WTC11 (cell line): ENCODE measurements at regions not wholly inside any gene's neighbourhood (a gene's known extent, or its start where the extent isn't known, plus 50 kb on each side); places are given as distances from the start of the nearest gene placed in this dataset.

Experiments used
- ATAC-seq: fragments of 200-7000 bp; cut with Tn5 transposase; 2 replicates; pipeline ENCODE4 v1.10.0; 2021; ENCODE audit warnings: mild to moderate bottlenecking, moderate library complexity
- CTCF ChIA-PET: fragments of 300-600 bp; sonication (Branson Sonifier 250); formaldehyde crosslinking; loops from one replicate; lab custom pipeline; 2021; ENCODE audit warnings: antibody characterized with exemption; lab: Charles Lee
- POLR2A ChIA-PET: fragments of 350-600 bp; sonication (Branson Sonifier 250); formaldehyde crosslinking; loops from one replicate; lab custom pipeline; 2021; ENCODE audit warnings: antibody characterized with exemption; lab: Charles Lee
- DNase-seq: peaks from one replicate; pipeline ENCODE4 v3.0.0; 2021; ENCODE audit warnings: low spot score
- H3K27ac Mint-ChIP-seq: 2 replicates; pipeline ENCODE4 v1.8.0; 2021; ENCODE audit warnings: mixed read lengths
- H3K27me3 Mint-ChIP-seq: 2 replicates; pipeline ENCODE4 v1.8.0; 2021; ENCODE audit warnings: low read depth, mild to moderate bottlenecking, moderate library complexity, mixed read lengths
- H3K36me3 Mint-ChIP-seq: 2 replicates; pipeline ENCODE4 v1.8.0; 2021; ENCODE audit warnings: mixed read lengths
- H3K4me1 Mint-ChIP-seq: 2 replicates; pipeline ENCODE4 v1.8.0; 2022; ENCODE audit warnings: mixed read lengths
- H3K4me3 Mint-ChIP-seq: 2 replicates; pipeline ENCODE4 v1.8.0; 2021; ENCODE audit warnings: mild to moderate bottlenecking, moderate library complexity, mixed read lengths
- H3K9me3 Mint-ChIP-seq: 2 replicates; pipeline ENCODE4 v1.8.0; 2021; ENCODE audit warnings: mixed read lengths
- AFF4 ChIP-seq: sonication (generic); formaldehyde crosslinking; IDR thresholded peaks from 2 replicates; pipeline ENCODE4 v1.8.1; 2023; ENCODE audit warnings: mild to moderate bottlenecking, missing genetic modification reagents, borderline replicate concordance
- AR ChIP-seq: fragments of 250-450 bp; sonication (Bioruptor Pico); IDR thresholded peaks from 2 replicates; pipeline ENCODE4 v1.9.0; 2021; ENCODE audit warnings: mild to moderate bottlenecking
- ARID4B ChIP-seq: sonication (generic); formaldehyde crosslinking; IDR thresholded peaks from 2 replicates; pipeline ENCODE4 v1.8.0; 2023; ENCODE audit warnings: missing genetic modification reagents, mild to moderate bottlenecking, borderline replicate concordance
- CDX4 ChIP-seq: fragments of 250-450 bp; sonication (Bioruptor Pico); IDR thresholded peaks from 2 replicates; pipeline ENCODE4 v1.9.0; 2021; ENCODE audit warnings: moderate library complexity, mild to moderate bottlenecking, inconsistent platforms, borderline replicate concordance
- CREB1 ChIP-seq: sonication (generic); formaldehyde crosslinking; IDR thresholded peaks from 2 replicates; pipeline ENCODE4 v1.8.0; 2023; ENCODE audit warnings: mild to moderate bottlenecking, missing genetic modification reagents
- ERG ChIP-seq: fragments of 250-450 bp; sonication (Bioruptor Pico); IDR thresholded peaks from 2 replicates; pipeline ENCODE4 v1.8.0; 2021; ENCODE audit warnings: mild to moderate bottlenecking
- FOXK1 ChIP-seq: sonication (generic); formaldehyde crosslinking; IDR thresholded peaks from 2 replicates; pipeline ENCODE4 v1.8.0; 2022; ENCODE audit warnings: mild to moderate bottlenecking, moderate library complexity, missing genetic modification reagents
- FOXP4 ChIP-seq: sonication (generic); formaldehyde crosslinking; IDR thresholded peaks from 2 replicates; pipeline ENCODE4 v1.8.0; 2022; ENCODE audit warnings: mild to moderate bottlenecking, missing genetic modification reagents
- JAZF1 ChIP-seq: fragments of 250-450 bp; sonication (Bioruptor Pico); IDR thresholded peaks from 2 replicates; pipeline ENCODE4 v1.9.0; 2021; ENCODE audit warnings: moderate library complexity, mild to moderate bottlenecking, inconsistent platforms
- TCF7 ChIP-seq: sonication (generic); formaldehyde crosslinking; IDR thresholded peaks from 2 replicates; pipeline ENCODE4 v1.8.0; 2022; ENCODE audit warnings: mild to moderate bottlenecking, low read depth, missing genetic modification reagents, moderate library complexity
- TEAD4 ChIP-seq: sonication (generic); formaldehyde crosslinking; IDR thresholded peaks from 2 replicates; pipeline ENCODE4 v1.8.0; 2022; ENCODE audit warnings: mild to moderate bottlenecking, missing genetic modification reagents
- ZBTB21 ChIP-seq: sonication (generic); formaldehyde crosslinking; IDR thresholded peaks from 2 replicates; pipeline ENCODE4 v1.8.1; 2023; ENCODE audit warnings: mild to moderate bottlenecking, missing genetic modification reagents, borderline replicate concordance
- ZNF121 ChIP-seq: sonication (generic); formaldehyde crosslinking; IDR thresholded peaks from 2 replicates; pipeline ENCODE4 v1.8.0; 2023; ENCODE audit warnings: missing genetic modification reagents
- ZNF423 ChIP-seq: fragments of 250-450 bp; sonication (Bioruptor Pico); IDR thresholded peaks from 2 replicates; pipeline ENCODE4 v2.1.2; 2022; ENCODE audit warnings: mild to moderate bottlenecking, moderate library complexity
- TF ChIP-seq, protein P1 (sequence below): sonication (generic); formaldehyde crosslinking; IDR thresholded peaks from 2 replicates; pipeline ENCODE4 v1.8.1; 2023; ENCODE audit warnings: mild to moderate bottlenecking, moderate library complexity, missing genetic modification reagents

DNA sequence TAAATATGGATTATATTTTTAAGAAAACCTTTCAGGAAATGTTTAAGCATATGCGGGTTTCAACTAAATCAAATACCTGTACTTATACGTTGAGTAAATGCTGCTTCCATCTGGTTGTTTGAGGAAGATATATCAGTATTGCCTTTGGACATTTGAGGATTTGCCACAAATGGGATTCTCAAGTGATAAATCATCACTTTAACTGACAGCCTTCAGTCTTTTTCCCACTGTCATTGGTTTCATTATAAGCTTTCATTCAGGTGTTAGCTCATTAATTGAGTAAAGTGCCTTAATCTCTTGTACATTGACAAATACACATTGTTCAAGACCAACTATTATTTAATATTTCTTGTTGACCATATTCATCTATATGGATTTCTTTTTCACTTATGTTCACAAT, 217.2 kb downstream of the EDEM1 start (continued):
- TF ChIP-seq FOXK1 (CRISPR knock-in tag) (no peak), ZBTB21 (CRISPR knock-in tag) (no peak), CREB1 (CRISPR knock-in tag) (no peak), TEAD4 (CRISPR knock-in tag) (no peak)
- TF ChIP-seq, protein P1, sequence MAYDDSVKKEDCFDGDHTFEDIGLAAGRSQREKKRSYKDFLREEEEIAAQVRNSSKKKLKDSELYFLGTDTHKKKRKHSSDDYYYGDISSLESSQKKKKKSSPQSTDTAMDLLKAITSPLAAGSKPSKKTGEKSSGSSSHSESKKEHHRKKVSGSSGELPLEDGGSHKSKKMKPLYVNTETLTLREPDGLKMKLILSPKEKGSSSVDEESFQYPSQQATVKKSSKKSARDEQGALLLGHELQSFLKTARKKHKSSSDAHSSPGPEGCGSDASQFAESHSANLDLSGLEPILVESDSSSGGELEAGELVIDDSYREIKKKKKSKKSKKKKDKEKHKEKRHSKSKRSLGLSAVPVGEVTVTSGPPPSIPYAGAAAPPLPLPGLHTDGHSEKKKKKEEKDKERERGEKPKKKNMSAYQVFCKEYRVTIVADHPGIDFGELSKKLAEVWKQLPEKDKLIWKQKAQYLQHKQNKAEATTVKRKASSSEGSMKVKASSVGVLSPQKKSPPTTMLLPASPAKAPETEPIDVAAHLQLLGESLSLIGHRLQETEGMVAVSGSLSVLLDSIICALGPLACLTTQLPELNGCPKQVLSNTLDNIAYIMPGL (CRISPR knock-in tag), result no peak
- TF ChIP-seq, all 79 proteins: peak for 0

DNA sequence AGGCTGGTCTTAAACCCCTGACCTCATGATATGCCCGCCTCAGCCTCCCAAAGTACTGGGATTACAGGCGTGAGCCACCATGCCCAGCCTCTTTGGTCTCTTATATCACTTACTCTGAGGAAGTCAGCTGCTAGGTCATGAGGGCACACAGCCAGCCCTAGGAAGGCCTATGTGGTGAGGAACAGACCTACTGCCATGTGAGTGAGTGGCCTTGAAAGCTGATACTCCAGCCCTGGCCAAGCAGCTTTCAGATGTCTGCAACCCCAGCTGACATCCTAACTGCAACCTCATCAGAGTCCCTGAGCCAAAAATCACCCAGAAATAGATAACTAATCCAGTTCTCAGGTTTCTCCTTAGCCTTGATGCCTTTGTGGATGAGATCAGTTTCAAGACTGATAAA, 224.3 kb downstream of the EDEM1 start:
- Mint-ChIP-seq H3K27me3 (peaks cover 9% of the 10 kb centered on the region), H3K4me3 (no peak overlapping the region), H3K36me3 (peaks cover 44% of the 10 kb centered on the region), H3K9me3 (peaks cover 79% of the 10 kb centered on the region), H3K4me1 (no peaks in the 10 kb centered on the region), H3K27ac (no peak overlapping the region)
- CTCF ChIA-PET, result no interaction called here
- TF ChIP-seq ZNF121 (CRISPR knock-in tag) (no peak), AR (CRISPR knock-in tag) (no peak), AFF4 (no peak), ZNF423 (no peak), TCF7 (CRISPR knock-in tag) (no peak), FOXP4 (CRISPR knock-in tag) (no peak), CDX4 (CRISPR knock-in tag) (no peak), ZBTB21 (CRISPR knock-in tag) (no peak)
- DNase-seq (no peak), ATAC-seq (no peak)
- POLR2A ChIA-PET, result no interaction called here

- DNase-seq (no peak), ATAC-seq (no peak)
- peaks cover 52% of the 10 kb centered on the region for H3K9me3 Mint-ChIP-seq
- no peaks in the 10 kb centered on the region; the same call in 1 of the 2 replicates for H3K27me3 Mint-ChIP-seq
- H3K4me3 Mint-ChIP-seq, result no peak overlapping the region
- peaks cover 11% of the 10 kb centered on the region; the same call in 1 of the 2 replicates for H3K36me3 Mint-ChIP-seq
- ChIA-PET CTCF (no interaction called here), POLR2A (no interaction called here)
- peaks cover 4% of the 10 kb centered on the region for H3K4me1 Mint-ChIP-seq
- H3K27ac Mint-ChIP-seq, result no peak overlapping the region
- TF ChIP-seq ERG (CRISPR knock-in tag), result no peak
- TF ChIP-seq ARID4B, result no peak
- TF ChIP-seq CDX4 (CRISPR knock-in tag), result no peak
- TF ChIP-seq JAZF1 (CRISPR knock-in tag), result no peak
These were observed 235.6 kb downstream of the EDEM1 start for GRCh38 chr3:5423076-5423475.
